Caco-2 (cell line): ENCODE measurements at regions not wholly inside any gene's neighbourhood (a gene's known extent, or its start where the extent isn't known, plus 50 kb on each side); places are given as distances from the start of the nearest gene placed in this dataset.

Experiments used
- BruUV-seq: library from RNA; stranded (reverse); fragments of 400-500 nt; replicated peaks from 2 replicates; lab custom pipeline; 2021; lab: Mats Ljungman, UMichigan
- CTCF ChIA-PET: fragments of 300-600 bp; sonication (Branson Sonifier 250); formaldehyde crosslinking; loops from one replicate; lab custom pipeline; 2022; ENCODE audit warnings: antibody characterized with exemption; lab: Charles Lee
- POLR2A ChIA-PET: fragments of 300-600 bp; sonication (Branson Sonifier 250); formaldehyde crosslinking; loops from one replicate; lab custom pipeline; 2022; ENCODE audit warnings: antibody characterized with exemption; lab: Charles Lee
- DNase-seq, 2 experiments: peaks; one replicate each; pipeline versions ENCODE4 v3.0.0 to v3.0.0-alpha.2; 2020 to 2022
- H3K27me3 ChIP-seq: replicated peaks from 2 replicates; pipeline ENCODE4 v1.6.0; 2011; ENCODE audit warnings: low read length; ENCODE audit not compliant: control insufficient read depth, insufficient read depth
- H3K36me3 ChIP-seq: 2 replicates; pipeline ENCODE4 v1.5.1; 2011; ENCODE audit warnings: low read length; ENCODE audit not compliant: control insufficient read depth, insufficient read depth
- H3K4me1 ChIP-seq: fragments of 250-450 bp; sonication (Bioruptor Pico); 2 replicates; pipeline ENCODE4 v1.5.1; 2020; ENCODE audit warnings: mild to moderate bottlenecking
- H3K4me3 ChIP-seq: 2 replicates; pipeline ENCODE4 v1.5.1; 2011; ENCODE audit warnings: low read depth, mild to moderate bottlenecking, control low read depth, low read length
- H3K9me3 ChIP-seq: fragments of 250-450 bp; sonication (Bioruptor Pico); 2 replicates; pipeline ENCODE4 v1.5.1; 2020; ENCODE audit warnings: mild to moderate bottlenecking, moderate library complexity
- H3K27ac Mint-ChIP-seq: one replicate; pipeline ENCODE4 v1.8.0; 2022; ENCODE audit warnings: mixed read lengths; ENCODE audit not compliant: unreplicated experiment
- H3K27me3 Mint-ChIP-seq: one replicate; pipeline ENCODE4 v1.8.0; 2022; ENCODE audit warnings: mixed read lengths; ENCODE audit not compliant: insufficient read depth, unreplicated experiment
- H3K36me3 Mint-ChIP-seq: one replicate; pipeline ENCODE4 v1.8.0; 2022; ENCODE audit warnings: mild to moderate bottlenecking, mixed read lengths; ENCODE audit not compliant: insufficient read depth, unreplicated experiment
- H3K4me1 Mint-ChIP-seq: one replicate; pipeline ENCODE4 v1.8.0; 2022; ENCODE audit warnings: low read depth, mixed read lengths; ENCODE audit not compliant: unreplicated experiment
- H3K4me3 Mint-ChIP-seq: one replicate; pipeline ENCODE4 v1.8.0; 2022; ENCODE audit warnings: mild to moderate bottlenecking, moderate library complexity, mixed read lengths; ENCODE audit not compliant: unreplicated experiment
- H3K9me3 Mint-ChIP-seq: one replicate; pipeline ENCODE4 v1.8.0; 2022; ENCODE audit warnings: mixed read lengths; ENCODE audit not compliant: unreplicated experiment
- intact Hi-C: fragments of 100-400 bp; cut with micrococcal nuclease; formaldehyde crosslinking; loops from one replicate; pipeline ENCODE4 v1.10.0; 2022; ENCODE audit not compliant: unreplicated experiment
- TF ChIP-seq, protein P1 (sequence below), 2 experiments: fragments of 200-600 bp in 1 of 2; IDR thresholded peaks; 1 replicate in 1 of 2; 2 replicates in 1 of 2; pipeline versions ENCODE4 v1.5.1 to v1.8.0; 2011 to 2022; ENCODE audit warnings: antibody characterized with exemption in 1 of 2, control low read depth in 1 of 2, inconsistent platforms in 1 of 2, low read depth in 1 of 2, low read length in 1 of 2, mild to moderate bottlenecking in 1 of 2, moderate library complexity in 1 of 2; ENCODE audit not compliant: insufficient read depth in 1 of 2, severe bottlenecking in 1 of 2, unreplicated experiment in 1 of 2

GRCh38 chr5:40052808-40053207 lies 626.9 kb upstream of the PTGER4 start:
- intact Hi-C loops: no loop called here
- H3K4me1 ChIP-seq: no peaks in the 10 kb centered on the region
- no peak for DNase-seq
- ChIA-PET CTCF (no interaction called here), POLR2A (no interaction called here)
- Mint-ChIP-seq H3K27me3 (peaks cover 4% of the 10 kb centered on the region), H3K4me1 (peaks cover 4% of the 10 kb centered on the region), H3K36me3 (no peaks in the 10 kb centered on the region), H3K27ac (no peak overlapping the region), H3K9me3 (no peaks in the 10 kb centered on the region), H3K4me3 (no peak overlapping the region)
- H3K4me3 ChIP-seq: no peak overlapping the region
- no peaks in the 10 kb centered on the region for H3K36me3 ChIP-seq
- TF ChIP-seq, protein P1, sequence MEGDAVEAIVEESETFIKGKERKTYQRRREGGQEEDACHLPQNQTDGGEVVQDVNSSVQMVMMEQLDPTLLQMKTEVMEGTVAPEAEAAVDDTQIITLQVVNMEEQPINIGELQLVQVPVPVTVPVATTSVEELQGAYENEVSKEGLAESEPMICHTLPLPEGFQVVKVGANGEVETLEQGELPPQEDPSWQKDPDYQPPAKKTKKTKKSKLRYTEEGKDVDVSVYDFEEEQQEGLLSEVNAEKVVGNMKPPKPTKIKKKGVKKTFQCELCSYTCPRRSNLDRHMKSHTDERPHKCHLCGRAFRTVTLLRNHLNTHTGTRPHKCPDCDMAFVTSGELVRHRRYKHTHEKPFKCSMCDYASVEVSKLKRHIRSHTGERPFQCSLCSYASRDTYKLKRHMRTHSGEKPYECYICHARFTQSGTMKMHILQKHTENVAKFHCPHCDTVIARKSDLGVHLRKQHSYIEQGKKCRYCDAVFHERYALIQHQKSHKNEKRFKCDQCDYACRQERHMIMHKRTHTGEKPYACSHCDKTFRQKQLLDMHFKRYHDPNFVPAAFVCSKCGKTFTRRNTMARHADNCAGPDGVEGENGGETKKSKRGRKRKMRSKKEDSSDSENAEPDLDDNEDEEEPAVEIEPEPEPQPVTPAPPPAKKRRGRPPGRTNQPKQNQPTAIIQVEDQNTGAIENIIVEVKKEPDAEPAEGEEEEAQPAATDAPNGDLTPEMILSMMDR (IDR thresholded peaks at IDR 0.05; ENCODE audit: insufficient read depth in 1 of 2, low read depth in 1 of 2, low read length in 1 of 2, severe bottlenecking in 1 of 2, unreplicated experiment in 1 of 2): no peak
- no TSS peak for BruUV-seq
- no peaks in the 10 kb centered on the region for H3K27me3 ChIP-seq
- H3K9me3 ChIP-seq: no peaks in the 10 kb centered on the region

DNA sequence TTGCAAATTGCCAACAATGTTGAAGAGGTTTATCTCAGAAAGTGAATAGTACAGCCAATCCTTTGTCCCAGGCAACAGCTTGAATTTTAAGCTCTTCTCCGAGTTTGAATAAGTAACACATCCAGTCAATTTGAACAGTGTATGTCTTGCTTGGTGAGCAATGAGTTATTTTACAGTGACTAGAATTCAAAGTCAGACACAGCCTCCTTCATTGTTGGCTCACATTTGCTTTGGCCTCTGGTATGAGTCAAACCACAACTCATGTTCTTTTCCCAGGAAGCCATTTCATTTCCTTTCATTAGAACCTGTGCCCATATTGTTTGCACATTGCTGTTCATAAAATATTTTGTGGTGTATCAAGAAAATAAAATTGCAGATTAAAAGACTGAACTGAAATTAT lies 622.0 kb upstream of the DAB2 start:
- CTCF ChIA-PET: no interaction called here
- no peaks in the 10 kb centered on the region for H3K36me3 ChIP-seq
- no peaks in the 10 kb centered on the region for H3K27me3 ChIP-seq
- Mint-ChIP-seq H3K27ac (no peak overlapping the region), H3K27me3 (peaks cover 8% of the 10 kb centered on the region), H3K4me1 (no peaks in the 10 kb centered on the region), H3K9me3 (no peaks in the 10 kb centered on the region), H3K4me3 (no peak overlapping the region), H3K36me3 (no peaks in the 10 kb centered on the region)
- no peak for DNase-seq
- no peaks in the 10 kb centered on the region for H3K4me1 ChIP-seq
- BruUV-seq: no TSS peak
- TF ChIP-seq, protein P1 (IDR thresholded peaks at IDR 0.05; ENCODE audit: insufficient read depth in 1 of 2, low read depth in 1 of 2, low read length in 1 of 2, severe bottlenecking in 1 of 2, unreplicated experiment in 1 of 2): no peak
- intact Hi-C loops: no loop called here
- H3K9me3 ChIP-seq: no peaks in the 10 kb centered on the region
- H3K4me3 ChIP-seq: no peak overlapping the region
- POLR2A ChIA-PET: no interaction called here

DNA sequence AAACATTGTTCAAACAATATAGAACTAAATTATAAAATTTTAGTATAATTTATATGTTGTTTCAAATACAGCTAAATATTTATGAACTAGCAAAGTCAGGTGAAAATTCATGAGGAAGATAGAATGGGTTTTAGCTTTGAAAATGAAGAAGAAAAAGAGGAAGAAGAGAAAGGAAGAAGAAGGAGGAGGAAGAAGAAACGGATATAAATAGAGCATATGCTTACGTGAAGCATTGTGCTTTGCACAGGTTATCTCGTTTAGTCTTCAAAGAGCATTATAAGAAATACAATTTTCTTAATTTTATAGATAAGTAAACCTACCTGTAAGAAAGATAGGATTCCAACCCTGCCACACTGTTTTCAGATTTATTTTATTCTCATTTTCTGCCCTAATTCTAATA lies 620.6 kb upstream of the DAB2 start:
- H3K27me3 ChIP-seq: no peaks in the 10 kb centered on the region
- H3K4me1 ChIP-seq: no peaks in the 10 kb centered on the region
- H3K36me3 ChIP-seq: no peaks in the 10 kb centered on the region
- ChIA-PET POLR2A (no interaction called here), CTCF (no interaction called here)
- TF ChIP-seq, protein P1 (IDR thresholded peaks at IDR 0.05; ENCODE audit: insufficient read depth in 1 of 2, low read depth in 1 of 2, low read length in 1 of 2, severe bottlenecking in 1 of 2, unreplicated experiment in 1 of 2): no peak
- no TSS peak for BruUV-seq
- Mint-ChIP-seq H3K27me3 (peaks cover 4% of the 10 kb centered on the region), H3K27ac (no peak overlapping the region), H3K4me3 (no peak overlapping the region), H3K4me1 (no peaks in the 10 kb centered on the region), H3K9me3 (no peaks in the 10 kb centered on the region), H3K36me3 (no peaks in the 10 kb centered on the region)
- H3K4me3 ChIP-seq: no peak overlapping the region
- no peak for DNase-seq
- H3K9me3 ChIP-seq: no peaks in the 10 kb centered on the region
- intact Hi-C loops: no loop called here
